WTC11 (cell line): ENCODE measurements at regions not wholly inside any gene's neighbourhood (a gene's known extent, or its start where the extent isn't known, plus 50 kb on each side); places are given as distances from the start of the nearest gene placed in this dataset.

ENCODE experiments used
- ATAC-seq: fragments of 200-7000 bp; cut with Tn5 transposase; 2 replicates; pipeline ENCODE4 v1.10.0; 2021; ENCODE audit warnings: mild to moderate bottlenecking, moderate library complexity
- CTCF ChIA-PET: fragments of 300-600 bp; sonication (Branson Sonifier 250); formaldehyde crosslinking; loops from one replicate; lab custom pipeline; 2021; ENCODE audit warnings: antibody characterized with exemption; lab: Charles Lee
- POLR2A ChIA-PET: fragments of 350-600 bp; sonication (Branson Sonifier 250); formaldehyde crosslinking; loops from one replicate; lab custom pipeline; 2021; ENCODE audit warnings: antibody characterized with exemption; lab: Charles Lee
- DNase-seq: peaks from one replicate; pipeline ENCODE4 v3.0.0; 2021; ENCODE audit warnings: low spot score
- H3K27ac Mint-ChIP-seq: 2 replicates; pipeline ENCODE4 v1.8.0; 2021; ENCODE audit warnings: mixed read lengths
- H3K27me3 Mint-ChIP-seq: 2 replicates; pipeline ENCODE4 v1.8.0; 2021; ENCODE audit warnings: low read depth, mild to moderate bottlenecking, moderate library complexity, mixed read lengths
- H3K36me3 Mint-ChIP-seq: 2 replicates; pipeline ENCODE4 v1.8.0; 2021; ENCODE audit warnings: mixed read lengths
- H3K4me1 Mint-ChIP-seq: 2 replicates; pipeline ENCODE4 v1.8.0; 2022; ENCODE audit warnings: mixed read lengths
- H3K4me3 Mint-ChIP-seq: 2 replicates; pipeline ENCODE4 v1.8.0; 2021; ENCODE audit warnings: mild to moderate bottlenecking, moderate library complexity, mixed read lengths
- H3K9me3 Mint-ChIP-seq: 2 replicates; pipeline ENCODE4 v1.8.0; 2021; ENCODE audit warnings: mixed read lengths
- AFF4 ChIP-seq: sonication (generic); formaldehyde crosslinking; IDR thresholded peaks from 2 replicates; pipeline ENCODE4 v1.8.1; 2023; ENCODE audit warnings: mild to moderate bottlenecking, missing genetic modification reagents, borderline replicate concordance
- E2F1 ChIP-seq: sonication (generic); formaldehyde crosslinking; IDR thresholded peaks from 2 replicates; pipeline ENCODE4 v1.8.0; 2022; ENCODE audit warnings: mild to moderate bottlenecking, missing genetic modification reagents
- ERG ChIP-seq: fragments of 250-450 bp; sonication (Bioruptor Pico); IDR thresholded peaks from 2 replicates; pipeline ENCODE4 v1.8.0; 2021; ENCODE audit warnings: mild to moderate bottlenecking
- GABPB1 ChIP-seq: sonication (generic); formaldehyde crosslinking; IDR thresholded peaks from 2 replicates; pipeline ENCODE4 v1.8.1; 2023; ENCODE audit warnings: mild to moderate bottlenecking, missing genetic modification reagents
- GTF2I ChIP-seq: fragments of 250-450 bp; sonication (Bioruptor Pico); conservative IDR thresholded peaks from 2 replicates; pipeline ENCODE4 v1.4.0; 2021; ENCODE audit warnings: mild to moderate bottlenecking
- HMGA2 ChIP-seq: fragments of 250-450 bp; sonication (Bioruptor Pico); IDR thresholded peaks from 2 replicates; pipeline ENCODE4 v1.4.0; 2021; ENCODE audit warnings: mild to moderate bottlenecking, moderate library complexity
- IRF2 ChIP-seq: sonication (generic); formaldehyde crosslinking; IDR thresholded peaks from 2 replicates; pipeline ENCODE4 v1.8.0; 2022; ENCODE audit warnings: low read depth, missing genetic modification reagents, borderline replicate concordance
- NR1H2 ChIP-seq: sonication (generic); formaldehyde crosslinking; IDR thresholded peaks from 2 replicates; pipeline ENCODE4 v1.9.0; 2021; ENCODE audit warnings: mild to moderate bottlenecking, moderate library complexity, missing genetic modification reagents
- PRDM15 ChIP-seq: sonication (generic); formaldehyde crosslinking; IDR thresholded peaks from 2 replicates; pipeline ENCODE4 v1.8.0; 2022; ENCODE audit warnings: missing genetic modification reagents
- PRRX2 ChIP-seq: fragments of 250-450 bp; sonication (Bioruptor Pico); IDR thresholded peaks from 2 replicates; pipeline ENCODE4 v1.8.0; 2021; ENCODE audit warnings: mild to moderate bottlenecking
- RORB ChIP-seq: fragments of 250-450 bp; sonication (Bioruptor Pico); IDR thresholded peaks from 2 replicates; pipeline ENCODE4 v1.9.0; 2021; ENCODE audit warnings: mild to moderate bottlenecking
- SOX15 ChIP-seq: fragments of 250-450 bp; sonication (Bioruptor Pico); IDR thresholded peaks from 2 replicates; pipeline ENCODE4 v1.9.0; 2021; ENCODE audit warnings: mild to moderate bottlenecking
- SP1 ChIP-seq: sonication (generic); formaldehyde crosslinking; conservative IDR thresholded peaks from 2 replicates; pipeline ENCODE4 v1.8.1; 2022; ENCODE audit warnings: missing genetic modification reagents
- TP53 ChIP-seq: sonication (generic); formaldehyde crosslinking; IDR thresholded peaks from 2 replicates; pipeline ENCODE4 v1.8.1; 2023; ENCODE audit warnings: mild to moderate bottlenecking, missing genetic modification reagents
- ZNF416 ChIP-seq: fragments of 250-450 bp; sonication (Bioruptor Pico); IDR thresholded peaks from 2 replicates; pipeline ENCODE4 v1.9.0; 2021; ENCODE audit warnings: mild to moderate bottlenecking, inconsistent platforms
- TF ChIP-seq, protein P1 (sequence below): sonication (generic); formaldehyde crosslinking; IDR thresholded peaks from 2 replicates; pipeline ENCODE4 v1.8.0; 2023; ENCODE audit warnings: mild to moderate bottlenecking, missing genetic modification reagents
- TF ChIP-seq, protein P2 (sequence below): sonication (generic); formaldehyde crosslinking; IDR thresholded peaks from 2 replicates; pipeline ENCODE4 v1.8.1; 2023; ENCODE audit warnings: mild to moderate bottlenecking, missing genetic modification reagents
- TF ChIP-seq, protein P3 (sequence below): sonication (generic); formaldehyde crosslinking; IDR thresholded peaks from 2 replicates; pipeline ENCODE4 v1.8.1; 2023; ENCODE audit warnings: mild to moderate bottlenecking, missing genetic modification reagents, moderate library complexity
- TF ChIP-seq, protein P4 (sequence below): sonication (generic); formaldehyde crosslinking; conservative IDR thresholded peaks from 2 replicates; pipeline ENCODE4 v1.8.1; 2022; ENCODE audit warnings: mild to moderate bottlenecking, missing genetic modification reagents

- H3K36me3 Mint-ChIP-seq = peaks cover 32% of the 10 kb centered on the region
- no peak for DNase-seq
- TF ChIP-seq ZNF416 (CRISPR knock-in tag) (no peak), GTF2I (CRISPR knock-in tag) (no peak), RORB (CRISPR knock-in tag) (no peak)
- TF ChIP-seq, all 79 proteins: peak for 0
- Mint-ChIP-seq H3K4me1 (peaks cover 7% of the 10 kb centered on the region), H3K4me3 (no peak overlapping the region), H3K27me3 (peaks cover 8% of the 10 kb centered on the region; the same call in 1 of the 2 replicates), H3K27ac (no peak overlapping the region), H3K9me3 (peaks cover 38% of the 10 kb centered on the region)
- no peak for ATAC-seq
- ChIA-PET CTCF (no interaction called here), POLR2A (no interaction called here)
These were observed 132.9 kb upstream of the RAB4A start for GRCh38 chr1:229138058-229138457.

- DNase-seq = no peak
- TF ChIP-seq PRRX2 = no peak
- TF ChIP-seq, protein P1, sequence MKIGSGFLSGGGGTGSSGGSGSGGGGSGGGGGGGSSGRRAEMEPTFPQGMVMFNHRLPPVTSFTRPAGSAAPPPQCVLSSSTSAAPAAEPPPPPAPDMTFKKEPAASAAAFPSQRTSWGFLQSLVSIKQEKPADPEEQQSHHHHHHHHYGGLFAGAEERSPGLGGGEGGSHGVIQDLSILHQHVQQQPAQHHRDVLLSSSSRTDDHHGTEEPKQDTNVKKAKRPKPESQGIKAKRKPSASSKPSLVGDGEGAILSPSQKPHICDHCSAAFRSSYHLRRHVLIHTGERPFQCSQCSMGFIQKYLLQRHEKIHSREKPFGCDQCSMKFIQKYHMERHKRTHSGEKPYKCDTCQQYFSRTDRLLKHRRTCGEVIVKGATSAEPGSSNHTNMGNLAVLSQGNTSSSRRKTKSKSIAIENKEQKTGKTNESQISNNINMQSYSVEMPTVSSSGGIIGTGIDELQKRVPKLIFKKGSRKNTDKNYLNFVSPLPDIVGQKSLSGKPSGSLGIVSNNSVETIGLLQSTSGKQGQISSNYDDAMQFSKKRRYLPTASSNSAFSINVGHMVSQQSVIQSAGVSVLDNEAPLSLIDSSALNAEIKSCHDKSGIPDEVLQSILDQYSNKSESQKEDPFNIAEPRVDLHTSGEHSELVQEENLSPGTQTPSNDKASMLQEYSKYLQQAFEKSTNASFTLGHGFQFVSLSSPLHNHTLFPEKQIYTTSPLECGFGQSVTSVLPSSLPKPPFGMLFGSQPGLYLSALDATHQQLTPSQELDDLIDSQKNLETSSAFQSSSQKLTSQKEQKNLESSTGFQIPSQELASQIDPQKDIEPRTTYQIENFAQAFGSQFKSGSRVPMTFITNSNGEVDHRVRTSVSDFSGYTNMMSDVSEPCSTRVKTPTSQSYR (CRISPR knock-in tag) = no peak
- TF ChIP-seq SP1 (CRISPR knock-in tag) = no peak
- TF ChIP-seq E2F1 (CRISPR knock-in tag) = no peak
- TF ChIP-seq, protein P2, sequence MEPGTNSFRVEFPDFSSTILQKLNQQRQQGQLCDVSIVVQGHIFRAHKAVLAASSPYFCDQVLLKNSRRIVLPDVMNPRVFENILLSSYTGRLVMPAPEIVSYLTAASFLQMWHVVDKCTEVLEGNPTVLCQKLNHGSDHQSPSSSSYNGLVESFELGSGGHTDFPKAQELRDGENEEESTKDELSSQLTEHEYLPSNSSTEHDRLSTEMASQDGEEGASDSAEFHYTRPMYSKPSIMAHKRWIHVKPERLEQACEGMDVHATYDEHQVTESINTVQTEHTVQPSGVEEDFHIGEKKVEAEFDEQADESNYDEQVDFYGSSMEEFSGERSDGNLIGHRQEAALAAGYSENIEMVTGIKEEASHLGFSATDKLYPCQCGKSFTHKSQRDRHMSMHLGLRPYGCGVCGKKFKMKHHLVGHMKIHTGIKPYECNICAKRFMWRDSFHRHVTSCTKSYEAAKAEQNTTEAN (CRISPR knock-in tag) = no peak
- TF ChIP-seq IRF2 (CRISPR knock-in tag) = no peak
- TF ChIP-seq HMGA2 (CRISPR knock-in tag) = no peak
- TF ChIP-seq, protein P3, sequence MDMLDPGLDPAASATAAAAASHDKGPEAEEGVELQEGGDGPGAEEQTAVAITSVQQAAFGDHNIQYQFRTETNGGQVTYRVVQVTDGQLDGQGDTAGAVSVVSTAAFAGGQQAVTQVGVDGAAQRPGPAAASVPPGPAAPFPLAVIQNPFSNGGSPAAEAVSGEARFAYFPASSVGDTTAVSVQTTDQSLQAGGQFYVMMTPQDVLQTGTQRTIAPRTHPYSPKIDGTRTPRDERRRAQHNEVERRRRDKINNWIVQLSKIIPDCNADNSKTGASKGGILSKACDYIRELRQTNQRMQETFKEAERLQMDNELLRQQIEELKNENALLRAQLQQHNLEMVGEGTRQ = no peak
- no peak for TF ChIP-seq TP53 (CRISPR knock-in tag)
- no peak for TF ChIP-seq GABPB1 (CRISPR knock-in tag)
- no peak for TF ChIP-seq ERG (CRISPR knock-in tag)
- TF ChIP-seq, protein P4, sequence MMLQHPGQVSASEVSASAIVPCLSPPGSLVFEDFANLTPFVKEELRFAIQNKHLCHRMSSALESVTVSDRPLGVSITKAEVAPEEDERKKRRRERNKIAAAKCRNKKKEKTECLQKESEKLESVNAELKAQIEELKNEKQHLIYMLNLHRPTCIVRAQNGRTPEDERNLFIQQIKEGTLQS (CRISPR knock-in tag) = no peak
- TF ChIP-seq PRDM15 (CRISPR knock-in tag) = no peak
- TF ChIP-seq NR1H2 (CRISPR knock-in tag) = no peak
- no peak for TF ChIP-seq SOX15 (CRISPR knock-in tag)
- no peak for TF ChIP-seq AFF4 (CRISPR knock-in tag)
- Mint-ChIP-seq H3K4me3 (no peak overlapping the region), H3K36me3 (peaks cover 21% of the 10 kb centered on the region), H3K27ac (no peak overlapping the region), H3K9me3 (peaks cover 24% of the 10 kb centered on the region), H3K4me1 (peaks cover 7% of the 10 kb centered on the region), H3K27me3 (0 out of 2 replicates have a peak, but pooled peaks cover 4% of the 10 kb centered on the region)
- ChIA-PET CTCF (no interaction called here), POLR2A (no interaction called here)
- no peak for ATAC-seq
These were observed 131.4 kb upstream of the RAB4A start for GRCh38 chr1:229139331-229140118.
